Skin epidermis (tissue), 12 donors: ENCODE measurements at regions not wholly inside any gene's neighbourhood (a gene's known extent, or its start where the extent isn't known, plus 50 kb on each side); places are given as distances from the start of the nearest gene placed in this dataset.

Experiments
- H3K27ac ChIP-seq, 21 experiments: fragments of 200-600 bp; sonication (generic) in 11 of 21; one replicate each; pipeline ENCODE4 v1.5.0; 2020; ENCODE audit warnings: mild to moderate bottlenecking in 3 of 21, inconsistent platforms in 2 of 21, moderate library complexity in 2 of 21
- H3K4me3 ChIP-seq, 7 experiments: fragments of 200-600 bp; sonication (generic) in 2 of 7; one replicate each; pipeline ENCODE4 v1.5.0; 2020; ENCODE audit warnings: inconsistent platforms in 2 of 7, mild to moderate bottlenecking in 2 of 7, moderate library complexity in 1 of 7

- peak overlapping the region in 9 of 21 experiments; percentile 3 to 80 (median 32) for H3K27ac ChIP-seq
- H3K4me3 ChIP-seq = no peak overlapping the region
Measured at GRCh38 chr13:99051768-99052455, 74.0 kb upstream of the DOCK9 start.

GRCh38 chr13:99053636-99054233, 75.9 kb upstream of the DOCK9 start:
- Histone ChIP-seq H3K4me3 (no peak overlapping the region), H3K27ac (peak overlapping the region in 4 of 21 experiments; percentile 5 to 50 (median 38))

- H3K27ac ChIP-seq = peak overlapping the region in 6 of 21 experiments; percentile 28 to 74 (median 42)
- H3K4me3 ChIP-seq = no peak overlapping the region
Measured at GRCh38 chr13:99055281-99055680, 77.4 kb upstream of the DOCK9 start.

- no peak overlapping the region for H3K4me3 ChIP-seq
- H3K27ac ChIP-seq = peak overlapping the region in 8 of 21 experiments; percentile 28 to 74 (median 42)
Measured at GRCh38 chr13:99055735-99056134, 77.9 kb upstream of the DOCK9 start.

GRCh38 chr13:99056381-99057014, 78.6 kb upstream of the DOCK9 start:
- H3K27ac ChIP-seq = peak overlapping the region in 17 of 21 experiments; percentile 22 to 75 (median 46)
- H3K4me3 ChIP-seq = no peak overlapping the region

GRCh38 chr13:99057310-99057975, 79.6 kb upstream of the DOCK9 start:
- H3K4me3 ChIP-seq = no peak overlapping the region
- peak overlapping the region in 13 of 21 experiments; percentile 10 to 75 (median 48) for H3K27ac ChIP-seq

GRCh38 chr13:99058527-99059495, 80.9 kb upstream of the DOCK9 start:
- peak overlapping the region in 11 of 21 experiments; percentile 2 to 59 (median 30) for H3K27ac ChIP-seq
- no peak overlapping the region for H3K4me3 ChIP-seq

- Histone ChIP-seq H3K4me3 (no peak overlapping the region), H3K27ac (no peak overlapping the region)
Measured at GRCh38 chr13:99059498-99060075, 81.7 kb upstream of the DOCK9 start.

- Histone ChIP-seq H3K27ac (peak overlapping the region in 11 of 21 experiments; percentile 12 to 73 (median 32)), H3K4me3 (no peak overlapping the region)
Measured at GRCh38 chr13:99061411-99061810, 83.5 kb upstream of the DOCK9 start.

GRCh38 chr13:99062593-99062992, 84.7 kb upstream of the DOCK9 start:
- peak overlapping the region in 16 of 21 experiments; percentile 8 to 74 (median 48) for H3K27ac ChIP-seq
- no peak overlapping the region for H3K4me3 ChIP-seq

GRCh38 chr13:99063178-99063577, 85.3 kb upstream of the DOCK9 start:
- Histone ChIP-seq H3K4me3 (no peak overlapping the region), H3K27ac (peak overlapping the region in 16 of 21 experiments; percentile 8 to 74 (median 48))

GRCh38 chr13:99063952-99064351, 86.1 kb upstream of the DOCK9 start:
- peak overlapping the region in 2 of 21 experiments; percentile 1 to 16 for H3K27ac ChIP-seq

GRCh38 chr13:99064624-99065234, 86.9 kb upstream of the DOCK9 start:
- Histone ChIP-seq H3K4me3 (no peak overlapping the region), H3K27ac (peak overlapping the region in 8 of 21 experiments; percentile 18 to 77 (median 35))

More at GRCh38 chr13:99063952-99064351, 86.1 kb upstream of the DOCK9 start:
- no peak overlapping the region for H3K4me3 ChIP-seq

GRCh38 chr13:99065235-99066015, 87.6 kb upstream of the DOCK9 start:
- Histone ChIP-seq H3K27ac (peak overlapping the region in 12 of 21 experiments; percentile 4 to 77 (median 34)), H3K4me3 (no peak overlapping the region)

- H3K27ac ChIP-seq = peak overlapping the region in 9 of 21 experiments; percentile 1 to 77 (median 47)
- no peak overlapping the region for H3K4me3 ChIP-seq
Measured at GRCh38 chr13:99066219-99066618, 88.4 kb upstream of the DOCK9 start.

- Histone ChIP-seq H3K27ac (peak overlapping the region in 3 of 21 experiments; percentile 31 to 77 (median 62)), H3K4me3 (no peak overlapping the region)
Measured at GRCh38 chr13:99067159-99067985, 89.5 kb upstream of the DOCK9 start.
